HCEC 1CT (cell line): ENCODE measurements at regions not wholly inside any gene's neighbourhood (a gene's known extent, or its start where the extent isn't known, plus 50 kb on each side); places are given as distances from the start of the nearest gene placed in this dataset.
"Not testable (repeated sequence)": the region's sequence is repeated elsewhere in the genome, so short reads cannot be mapped to it uniquely, and the experiment has no call there.

Experiments used
- DNase-seq: peaks from one replicate; pipeline ENCODE4 v3.0.0-alpha.2; 2017

GRCh38 chr1:5730272-5731109 lies 261.7 kb downstream of the NPHP4 start:
- no peak for DNase-seq

- no peak for DNase-seq
Measured at GRCh38 chr1:5729636-5730145, 262.5 kb downstream of the NPHP4 start.

GRCh38 chr1:5728663-5729355 lies 263.4 kb downstream of the NPHP4 start:
- no peak for DNase-seq

- DNase-seq: no peak
Measured at GRCh38 chr1:5727871-5728643, 264.2 kb downstream of the NPHP4 start.

- DNase-seq: no peak
Measured at GRCh38 chr1:5727191-5727590, 265.0 kb downstream of the NPHP4 start.

- DNase-seq: not testable (repeated sequence)
Measured at GRCh38 chr1:5726586-5727184, 265.5 kb downstream of the NPHP4 start.

- DNase-seq: no peak
Measured at GRCh38 chr1:5725855-5726585, 266.2 kb downstream of the NPHP4 start.

GRCh38 chr1:5725406-5725805 lies 266.8 kb downstream of the NPHP4 start:
- DNase-seq: no peak

GRCh38 chr1:5724847-5725246 lies 267.4 kb downstream of the NPHP4 start:
- no peak for DNase-seq

- DNase-seq: no peak
Measured at GRCh38 chr1:5722635-5723164, 269.5 kb downstream of the NPHP4 start.

- DNase-seq: no peak
Measured at GRCh38 chr1:5721634-5722215, 270.5 kb downstream of the NPHP4 start.

GRCh38 chr1:5720936-5721335 lies 271.3 kb downstream of the NPHP4 start:
- no peak for DNase-seq

GRCh38 chr1:5720484-5720883 lies 271.7 kb downstream of the NPHP4 start:
- no peak for DNase-seq

- no peak for DNase-seq
Measured at GRCh38 chr1:5720045-5720444, 272.2 kb downstream of the NPHP4 start.

- DNase-seq: no peak
Measured at GRCh38 chr1:5718831-5719632, 273.2 kb downstream of the NPHP4 start.

GRCh38 chr1:5717031-5717682 lies 275.1 kb downstream of the NPHP4 start:
- no peak for DNase-seq

GRCh38 chr1:5716126-5716525 lies 276.1 kb downstream of the NPHP4 start:
- DNase-seq: no peak

- no peak for DNase-seq
Measured at GRCh38 chr1:5713101-5714010, 278.9 kb downstream of the NPHP4 start.
